ENCODE measurements at regions not wholly inside any gene's neighbourhood (a gene's known extent, or its start where the extent isn't known, plus 50 kb on each side); places are given as distances from the start of the nearest gene placed in this dataset.
"Not testable (repeated sequence)": the region's sequence is repeated elsewhere in the genome, so short reads cannot be mapped to it uniquely, and the experiment has no call there.

GRCh38 chr6:120272038-120272437 is 922.5 kb upstream of the MAN1A1 start:
- DNase-seq (ENCODE audit: low read depth in 1 of 2, low spot score in 1 of 2) = no peak
- no peak for TF ChIP-seq CTCF (IDR thresholded peaks at IDR 0.05; ENCODE audit: low read depth, low read length)
- no peak overlapping the region for H3K4me3 ChIP-seq
- no peaks in the 10 kb centered on the region for H3K36me3 ChIP-seq
- no peaks in the 10 kb centered on the region for H3K9me3 ChIP-seq (ENCODE audit: low read depth)
- no peaks in the 10 kb centered on the region for H3K27me3 ChIP-seq
- H3K27ac ChIP-seq = no peak overlapping the region
- no peaks in the 10 kb centered on the region for H3K4me1 ChIP-seq (ENCODE audit: low read depth)

DNA sequence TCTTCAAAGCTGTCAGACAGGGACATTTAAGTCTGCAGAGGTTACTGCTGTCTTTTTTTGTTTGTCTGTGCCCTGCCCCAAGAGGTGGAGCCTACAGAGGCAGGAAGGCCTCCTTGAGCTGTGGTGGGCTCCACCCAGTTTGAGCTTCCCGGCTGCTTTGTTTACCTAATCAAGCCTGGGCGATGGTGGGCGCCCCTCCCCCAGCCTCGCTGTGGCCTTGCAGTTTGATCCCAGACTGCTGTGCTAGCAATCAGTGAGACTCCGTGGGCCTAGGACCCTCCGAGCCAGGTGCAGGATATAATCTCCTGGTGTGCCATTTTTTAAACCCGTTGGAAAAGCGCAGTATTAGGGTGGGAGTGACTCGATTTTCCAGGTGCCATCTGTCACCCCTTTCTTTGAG is 918.7 kb upstream of the MAN1A1 start:
- not testable (repeated sequence) for H3K4me3 ChIP-seq; H3K27me3 ChIP-seq; H3K4me1 ChIP-seq (ENCODE audit: low read depth); H3K27ac ChIP-seq; H3K36me3 ChIP-seq; DNase-seq (ENCODE audit: low read depth in 1 of 2, low spot score in 1 of 2); H3K9me3 ChIP-seq (ENCODE audit: low read depth)

DNA sequence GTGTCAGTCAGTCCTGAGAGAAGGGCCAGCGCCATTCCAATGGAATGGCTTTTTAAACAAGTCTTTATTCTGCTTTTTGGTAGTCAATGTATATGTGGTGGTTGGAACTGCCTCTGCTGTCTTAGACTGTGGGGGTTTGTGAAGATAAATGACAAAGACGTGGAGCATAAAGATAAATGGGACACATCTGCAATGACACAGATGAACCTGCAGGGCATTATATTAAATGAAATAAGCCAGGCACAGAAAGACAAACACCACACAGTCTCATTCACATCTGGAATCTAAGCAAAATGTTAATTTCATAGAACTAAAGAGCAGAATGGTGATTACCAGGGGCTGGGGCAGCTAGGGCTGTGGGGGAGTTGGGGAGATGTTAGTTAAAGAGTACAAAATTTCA is 912.8 kb upstream of the MAN1A1 start:
- no peak for DNase-seq (ENCODE audit: low read depth in 1 of 2, low spot score in 1 of 2)
- no peak overlapping the region for H3K27ac ChIP-seq
- no peaks in the 10 kb centered on the region for H3K27me3 ChIP-seq
- no peaks in the 10 kb centered on the region for H3K36me3 ChIP-seq
- H3K4me1 ChIP-seq (ENCODE audit: low read depth) = no peaks in the 10 kb centered on the region
- no peak for TF ChIP-seq CTCF (IDR thresholded peaks at IDR 0.05; ENCODE audit: low read depth, low read length)
- H3K9me3 ChIP-seq (ENCODE audit: low read depth) = no peaks in the 10 kb centered on the region
- no peak overlapping the region for H3K4me3 ChIP-seq

- DNase-seq (ENCODE audit: low read depth in 1 of 2, low spot score in 1 of 2) = no peak
- TF ChIP-seq CTCF (IDR thresholded peaks at IDR 0.05; ENCODE audit: low read depth, low read length) = no peak
- H3K4me1 ChIP-seq (ENCODE audit: low read depth) = no peaks in the 10 kb centered on the region
- no peaks in the 10 kb centered on the region for H3K9me3 ChIP-seq (ENCODE audit: low read depth)
- no peaks in the 10 kb centered on the region for H3K36me3 ChIP-seq
- H3K27ac ChIP-seq = no peak overlapping the region
- H3K27me3 ChIP-seq = no peaks in the 10 kb centered on the region
- no peak overlapping the region for H3K4me3 ChIP-seq
These were observed 911.1 kb upstream of the MAN1A1 start for GRCh38 chr6:120260636-120261035.

- Histone ChIP-seq H3K36me3 (no peaks in the 10 kb centered on the region), H3K27me3 (no peaks in the 10 kb centered on the region), H3K4me3 (no peak overlapping the region), H3K4me1 (ENCODE audit: low read depth) (no peaks in the 10 kb centered on the region), H3K27ac (no peak overlapping the region), H3K9me3 (ENCODE audit: low read depth) (no peaks in the 10 kb centered on the region)
- TF ChIP-seq CTCF (IDR thresholded peaks at IDR 0.05; ENCODE audit: low read depth, low read length) = no peak
- DNase-seq (ENCODE audit: low read depth in 1 of 2, low spot score in 1 of 2) = no peak
These were observed 905.1 kb upstream of the MAN1A1 start for GRCh38 chr6:120254651-120255050.

DNA sequence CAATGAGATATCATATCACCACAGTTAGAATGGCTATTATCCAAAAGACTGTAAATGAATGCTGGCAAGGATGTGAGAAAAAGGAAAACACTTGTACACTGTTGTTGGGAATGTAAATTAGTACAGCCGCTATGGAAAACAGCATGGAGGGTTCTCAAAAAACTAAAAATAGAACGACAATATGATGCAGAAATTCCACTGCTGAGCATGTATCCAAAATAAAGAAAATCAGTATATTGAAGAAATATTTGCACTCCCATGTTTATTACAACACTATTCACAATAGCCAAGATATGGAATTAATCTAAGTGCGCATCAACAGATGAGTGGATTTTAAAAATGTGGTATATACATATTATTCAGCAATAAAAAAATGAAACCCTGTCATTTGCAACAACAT is 898.9 kb upstream of the MAN1A1 start:
- H3K27me3 ChIP-seq = no peaks in the 10 kb centered on the region
- DNase-seq (ENCODE audit: low read depth in 1 of 2, low spot score in 1 of 2) = peak in 1 of 2 donors; percentile 37

More for the DNA sequence above, 898.9 kb upstream of the MAN1A1 start:
- Histone ChIP-seq H3K4me1 (ENCODE audit: low read depth) (no peaks in the 10 kb centered on the region), H3K9me3 (ENCODE audit: low read depth) (no peaks in the 10 kb centered on the region), H3K36me3 (no peaks in the 10 kb centered on the region), H3K4me3 (no peak overlapping the region), H3K27ac (no peak overlapping the region)
- TF ChIP-seq CTCF (IDR thresholded peaks at IDR 0.05; ENCODE audit: low read depth, low read length) = no peak

Measured in cardiac muscle cell (in vitro differentiated cells and primary cell).